ENCODE measurements at regions not wholly inside any gene's neighbourhood (a gene's known extent, or its start where the extent isn't known, plus 50 kb on each side); places are given as distances from the start of the nearest gene placed in this dataset.

GRCh38 chr9:106761493-106761892 is 101.5 kb upstream of the ZNF462 start:
- TF ChIP-seq POLR2A (IDR thresholded peaks at IDR 0.05; ENCODE audit: low read length) (no peak), GATA1 (IDR thresholded peaks at IDR 0.05; ENCODE audit: low read depth, low read length) (no peak)
